Fibroblast of the aortic adventitia (primary cell): ENCODE measurements at regions not wholly inside any gene's neighbourhood (a gene's known extent, or its start where the extent isn't known, plus 50 kb on each side); places are given as distances from the start of the nearest gene placed in this dataset.

Source experiments
- DNase-seq: peaks from one replicate; pipeline ENCODE4 v3.0.0-alpha.2; 2010; ENCODE audit warnings: low read depth
- H3K4me3 ChIP-seq: 2 replicates; pipeline ENCODE4 v1.5.1; 2011; ENCODE audit warnings: low read depth, mild to moderate bottlenecking, control low read depth, low read length, moderate library complexity
- CTCF ChIP-seq: IDR thresholded peaks from 2 replicates; pipeline ENCODE4 v1.5.1; 2011; ENCODE audit warnings: mild to moderate bottlenecking, low read length, control low read depth, inconsistent platforms; ENCODE audit not compliant: insufficient read depth

GRCh38 chr6:105787747-105788146 lies 298.4 kb upstream of the PRDM1 start:
- no peak overlapping the region for H3K4me3 ChIP-seq
- DNase-seq = no peak
- no peak for TF ChIP-seq CTCF

- no peak for TF ChIP-seq CTCF
- no peak for DNase-seq
- H3K4me3 ChIP-seq = no peak overlapping the region
These were observed 299.1 kb upstream of the PRDM1 start for GRCh38 chr6:105786890-105787655.

GRCh38 chr6:105786449-105786848 lies 299.7 kb upstream of the PRDM1 start:
- DNase-seq = no peak
- H3K4me3 ChIP-seq = no peak overlapping the region
- no peak for TF ChIP-seq CTCF

GRCh38 chr6:105785066-105785811 lies 300.9 kb upstream of the PRDM1 start:
- TF ChIP-seq CTCF = no peak
- no peak for DNase-seq

DNA sequence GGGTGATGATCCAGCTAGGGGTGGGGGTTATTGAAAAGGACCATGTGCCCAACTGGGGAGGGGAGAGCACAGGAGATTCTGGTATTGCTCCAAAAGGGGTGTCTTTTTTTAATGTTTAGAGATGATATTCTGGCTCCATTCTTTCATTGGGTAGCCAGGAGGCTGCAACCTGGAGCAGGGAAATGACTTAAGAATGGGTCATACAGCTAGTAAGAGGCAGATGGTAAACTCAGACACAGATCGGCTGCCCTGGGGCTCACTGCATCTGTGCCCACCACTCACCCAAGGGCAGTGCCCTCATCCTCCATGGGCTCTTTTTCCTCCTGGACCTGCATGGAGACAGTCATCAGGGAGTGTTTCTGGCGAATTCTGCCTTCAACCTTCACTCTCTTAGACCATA lies 302.0 kb upstream of the PRDM1 start:
- no peak overlapping the region for H3K4me3 ChIP-seq
- no peak for DNase-seq
- TF ChIP-seq CTCF = no peak

More at GRCh38 chr6:105785066-105785811, 300.9 kb upstream of the PRDM1 start:
- no peak overlapping the region for H3K4me3 ChIP-seq

DNA sequence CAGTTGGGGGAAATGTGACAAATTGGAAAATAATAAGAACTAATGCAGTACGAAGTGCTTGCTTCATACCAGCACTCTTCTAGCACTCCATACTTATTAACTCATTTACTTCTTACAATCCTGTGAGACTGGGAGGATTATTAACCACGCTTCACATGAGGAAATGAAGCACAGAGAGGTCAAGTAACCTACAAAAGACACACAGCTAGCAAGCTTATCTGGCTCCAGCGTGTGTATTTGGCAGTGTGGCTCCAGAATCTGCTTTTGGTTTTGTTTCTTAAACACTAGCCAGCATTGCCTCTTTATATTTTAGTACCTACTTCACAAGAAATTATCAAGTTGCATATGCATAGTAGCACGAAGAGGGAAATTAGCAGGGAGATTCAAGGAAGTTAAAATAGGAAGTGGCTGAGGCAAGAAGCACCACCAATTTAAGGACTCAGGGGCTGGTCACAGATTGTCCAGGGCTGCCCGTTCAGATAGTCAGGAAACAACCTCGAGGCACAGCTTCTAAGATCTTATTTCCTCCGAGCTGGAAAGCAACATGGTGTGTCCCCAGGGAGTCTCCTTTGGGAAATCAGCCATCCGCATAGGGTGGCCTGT lies 302.7 kb upstream of the PRDM1 start:
- no peak for TF ChIP-seq CTCF
- no peak overlapping the region for H3K4me3 ChIP-seq
- DNase-seq = no peak
